OCI-LY7 (cell line): ENCODE measurements at regions not wholly inside any gene's neighbourhood (a gene's known extent, or its start where the extent isn't known, plus 50 kb on each side); places are given as distances from the start of the nearest gene placed in this dataset.

Experiments
- CTCF ChIP-seq: fragments of 200-600 bp; sonication (generic); conservative IDR thresholded peaks from 2 replicates; pipeline ENCODE4 v1.5.1; 2014; ENCODE audit warnings: mild to moderate bottlenecking, antibody characterized with exemption, low read length, moderate library complexity, mixed read lengths
- EZH2phosphoT487 ChIP-seq: fragments of 200-600 bp; sonication (generic); IDR thresholded peaks from 2 replicates; pipeline ENCODE4 v1.6.1; 2018; ENCODE audit warnings: low read depth, borderline replicate concordance, mild to moderate bottlenecking, mixed run types, antibody characterized with exemption, low read length, moderate library complexity, mixed read lengths

- no peak for TF ChIP-seq CTCF
- TF ChIP-seq EZH2phosphoT487, result no peak
These were observed 332.7 kb downstream of the PABPC4L start for GRCh38 chr4:133868856-133869255.
